Mesothelial cell of epicardium (in vitro differentiated cells): ENCODE measurements at regions not wholly inside any gene's neighbourhood (a gene's known extent, or its start where the extent isn't known, plus 50 kb on each side); places are given as distances from the start of the nearest gene placed in this dataset.

Experiments used
- DNase-seq, 2 experiments: peaks; one replicate each; pipeline ENCODE4 v3.0.0; 2021; ENCODE audit warnings: low spot score in 2 of 2; ENCODE audit not compliant: unreplicated experiment in 2 of 2
- H3K27ac Mint-ChIP-seq: 2 replicates; pipeline ENCODE4 v1.8.0; 2021; ENCODE audit warnings: mixed read lengths
- H3K27me3 Mint-ChIP-seq: 2 replicates; pipeline ENCODE4 v1.8.0; 2021; ENCODE audit warnings: low read depth, mixed read lengths
- H3K36me3 Mint-ChIP-seq: 2 replicates; pipeline ENCODE4 v1.8.0; 2021; ENCODE audit warnings: mixed read lengths
- H3K4me1 Mint-ChIP-seq: 2 replicates; pipeline ENCODE4 v1.8.0; 2021; ENCODE audit warnings: mixed read lengths
- H3K4me3 Mint-ChIP-seq: 2 replicates; pipeline ENCODE4 v1.8.0; 2021; ENCODE audit warnings: mild to moderate bottlenecking, moderate library complexity, mixed read lengths
- H3K9me3 Mint-ChIP-seq: 2 replicates; pipeline ENCODE4 v1.8.0; 2021; ENCODE audit warnings: mixed read lengths
- CTCF ChIP-seq: fragments of 200-600 bp; sonication (generic); IDR thresholded peaks from one replicate; pipeline ENCODE4 v1.5.0; 2021; ENCODE audit warnings: antibody characterized with exemption; ENCODE audit not compliant: unreplicated experiment

GRCh38 chr7:91598791-91599190, 281.7 kb downstream of the MTERF1 start:
- H3K4me1 Mint-ChIP-seq: no peaks in the 10 kb centered on the region
- no peak for TF ChIP-seq CTCF
- no peaks in the 10 kb centered on the region for H3K36me3 Mint-ChIP-seq
- H3K4me3 Mint-ChIP-seq: no peak overlapping the region
- H3K9me3 Mint-ChIP-seq: no peaks in the 10 kb centered on the region
- H3K27ac Mint-ChIP-seq: no peak overlapping the region
- H3K27me3 Mint-ChIP-seq: peaks cover 2% of the 10 kb centered on the region
- DNase-seq: no peak

- DNase-seq: no peak
- TF ChIP-seq CTCF: no peak
- H3K36me3 Mint-ChIP-seq: no peaks in the 10 kb centered on the region
- H3K4me1 Mint-ChIP-seq: no peaks in the 10 kb centered on the region
- no peak overlapping the region for H3K4me3 Mint-ChIP-seq
- no peaks in the 10 kb centered on the region for H3K9me3 Mint-ChIP-seq
- no peak overlapping the region for H3K27ac Mint-ChIP-seq
- H3K27me3 Mint-ChIP-seq: peaks cover 2% of the 10 kb centered on the region
Observed at GRCh38 chr7:91600112-91600511, 280.4 kb downstream of the MTERF1 start.

GRCh38 chr7:91603707-91604106, 276.8 kb downstream of the MTERF1 start:
- Mint-ChIP-seq H3K27me3 (no peaks in the 10 kb centered on the region), H3K27ac (no peak overlapping the region), H3K9me3 (no peaks in the 10 kb centered on the region), H3K4me1 (no peaks in the 10 kb centered on the region), H3K4me3 (no peak overlapping the region), H3K36me3 (no peaks in the 10 kb centered on the region)
- no peak for DNase-seq
- TF ChIP-seq CTCF: no peak

GRCh38 chr7:91608606-91609005, 271.9 kb downstream of the MTERF1 start:
- Mint-ChIP-seq H3K27ac (no peak overlapping the region), H3K27me3 (no peaks in the 10 kb centered on the region), H3K9me3 (peaks cover 13% of the 10 kb centered on the region), H3K4me3 (no peak overlapping the region), H3K36me3 (no peaks in the 10 kb centered on the region), H3K4me1 (no peaks in the 10 kb centered on the region)
- TF ChIP-seq CTCF: no peak
- no peak for DNase-seq

GRCh38 chr7:91609525-91609924, 271.0 kb downstream of the MTERF1 start:
- TF ChIP-seq CTCF: no peak
- DNase-seq: no peak
- Mint-ChIP-seq H3K4me1 (no peaks in the 10 kb centered on the region), H3K4me3 (no peak overlapping the region), H3K27ac (no peak overlapping the region), H3K36me3 (no peaks in the 10 kb centered on the region), H3K9me3 (peaks cover 14% of the 10 kb centered on the region), H3K27me3 (no peaks in the 10 kb centered on the region)

GRCh38 chr7:91614431-91614830, 266.1 kb downstream of the MTERF1 start:
- Mint-ChIP-seq H3K9me3 (peaks cover 14% of the 10 kb centered on the region), H3K4me3 (no peak overlapping the region), H3K27ac (no peak overlapping the region), H3K4me1 (peaks cover 5% of the 10 kb centered on the region), H3K27me3 (no peaks in the 10 kb centered on the region), H3K36me3 (no peaks in the 10 kb centered on the region)
- DNase-seq: no peak
- TF ChIP-seq CTCF: no peak
